ENCODE measurements at regions not wholly inside any gene's neighbourhood (a gene's known extent, or its start where the extent isn't known, plus 50 kb on each side); places are given as distances from the start of the nearest gene placed in this dataset.

GRCh38 chr13:85663856-85664255, 135.4 kb downstream of the SLITRK6 start:
- DNase-seq = no peak

GRCh38 chr13:85662186-85662585, 137.0 kb downstream of the SLITRK6 start:
- DNase-seq = no peak

- peak; percentile 65 for DNase-seq
Observed at GRCh38 chr13:85661675-85662074, 137.5 kb downstream of the SLITRK6 start.

- DNase-seq = no peak
Observed at GRCh38 chr13:85659493-85659892, 139.7 kb downstream of the SLITRK6 start.

- no peak for DNase-seq
Observed at GRCh38 chr13:85657942-85658341, 141.3 kb downstream of the SLITRK6 start.

- DNase-seq = no peak
Observed at GRCh38 chr13:85655040-85655439, 144.2 kb downstream of the SLITRK6 start.

- no peak for DNase-seq
Observed at GRCh38 chr13:85654227-85654626, 145.0 kb downstream of the SLITRK6 start.

- DNase-seq = no peak
Observed at GRCh38 chr13:85653681-85654080, 145.5 kb downstream of the SLITRK6 start.

GRCh38 chr13:85652491-85652890, 146.7 kb downstream of the SLITRK6 start:
- DNase-seq = no peak

GRCh38 chr13:85651440-85651839, 147.8 kb downstream of the SLITRK6 start:
- DNase-seq = no peak

- no peak for DNase-seq
Observed at GRCh38 chr13:85650613-85651012, 148.6 kb downstream of the SLITRK6 start.

GRCh38 chr13:85640727-85641126, 158.5 kb downstream of the SLITRK6 start:
- no peak for DNase-seq

GRCh38 chr13:85638815-85639393, 160.3 kb downstream of the SLITRK6 start:
- no peak for DNase-seq

GRCh38 chr13:85638265-85638664, 161.0 kb downstream of the SLITRK6 start:
- no peak for DNase-seq

GRCh38 chr13:85632526-85633195, 166.6 kb downstream of the SLITRK6 start:
- no peak for DNase-seq

GRCh38 chr13:85631801-85632200, 167.4 kb downstream of the SLITRK6 start:
- no peak for DNase-seq

GRCh38 chr13:85626603-85627002, 172.6 kb downstream of the SLITRK6 start:
- no peak for DNase-seq

- DNase-seq = no peak
Observed at GRCh38 chr13:85619321-85619720, 179.9 kb downstream of the SLITRK6 start.

- no peak for DNase-seq
Observed at GRCh38 chr13:85618521-85618920, 180.7 kb downstream of the SLITRK6 start.

GRCh38 chr13:85616275-85616674, 182.9 kb downstream of the SLITRK6 start:
- DNase-seq = no peak

- no peak for DNase-seq
Observed at GRCh38 chr13:85615031-85615430, 184.2 kb downstream of the SLITRK6 start.

GRCh38 chr13:85610024-85610423, 189.2 kb downstream of the SLITRK6 start:
- no peak for DNase-seq

GRCh38 chr13:85608255-85608829, 190.9 kb downstream of the SLITRK6 start:
- DNase-seq = no peak

GRCh38 chr13:85603735-85604134, 195.5 kb downstream of the SLITRK6 start:
- DNase-seq = no peak

GRCh38 chr13:85601526-85601925, 197.7 kb downstream of the SLITRK6 start:
- DNase-seq = no peak

All from left hindlimb (tissue), 1 donor.